HG02759 (cell line): ENCODE measurements at regions not wholly inside any gene's neighbourhood (a gene's known extent, or its start where the extent isn't known, plus 50 kb on each side); places are given as distances from the start of the nearest gene placed in this dataset.
"Not testable (repeated sequence)": the region's sequence is repeated elsewhere in the genome, so short reads cannot be mapped to it uniquely, and the experiment has no call there.

Source experiments
- ATAC-seq: cut with Tn5 transposase; IDR thresholded peaks from one replicate; pipeline ENCODE4 v1.9.1; 2021; ENCODE audit warnings: mild to moderate bottlenecking, moderate library complexity; ENCODE audit not compliant: unreplicated experiment

- no peak for ATAC-seq
These were observed 234.6 kb upstream of the FANCL start for GRCh38 chr2:58475756-58476155.

DNA sequence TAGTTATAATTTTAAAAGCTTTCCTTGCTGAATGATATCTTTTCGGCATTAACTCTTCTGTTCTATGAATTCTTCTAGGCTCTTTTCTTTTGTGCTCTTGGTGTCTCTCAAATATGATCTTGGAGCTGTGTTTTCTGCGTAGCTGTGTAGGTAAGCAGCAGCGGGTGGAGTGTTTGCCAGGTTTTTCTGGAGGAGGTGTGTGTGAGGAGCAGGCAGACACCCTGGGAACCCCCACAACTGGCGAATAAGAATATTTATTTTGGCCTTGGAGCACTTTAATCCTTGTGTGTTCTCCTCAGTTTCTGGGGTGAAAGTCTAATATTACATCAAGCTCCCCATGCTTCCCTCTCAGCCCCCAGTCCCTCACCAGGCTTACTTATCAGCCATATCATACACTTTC, 232.0 kb upstream of the FANCL start:
- ATAC-seq, result no peak

DNA sequence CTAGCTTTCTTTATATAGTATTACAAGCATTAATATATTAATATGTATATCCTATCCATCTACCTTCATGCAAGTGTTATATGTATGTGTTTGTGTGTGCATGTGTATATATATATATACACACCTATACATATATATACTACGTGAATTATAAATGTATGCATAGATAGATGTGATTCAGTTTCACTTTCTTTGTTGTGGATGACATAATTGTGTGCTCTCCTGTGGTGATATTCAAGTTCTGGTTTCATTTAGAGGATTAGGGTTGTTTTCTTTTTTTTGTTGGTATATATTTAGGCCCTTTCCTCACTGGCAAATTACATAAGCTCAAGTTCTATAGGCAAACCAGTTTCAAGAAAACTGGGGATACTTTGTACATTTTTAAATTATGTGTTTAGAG, 225.7 kb upstream of the FANCL start:
- no peak for ATAC-seq

GRCh38 chr2:58466021-58466420, 224.9 kb upstream of the FANCL start:
- not testable (repeated sequence) for ATAC-seq

DNA sequence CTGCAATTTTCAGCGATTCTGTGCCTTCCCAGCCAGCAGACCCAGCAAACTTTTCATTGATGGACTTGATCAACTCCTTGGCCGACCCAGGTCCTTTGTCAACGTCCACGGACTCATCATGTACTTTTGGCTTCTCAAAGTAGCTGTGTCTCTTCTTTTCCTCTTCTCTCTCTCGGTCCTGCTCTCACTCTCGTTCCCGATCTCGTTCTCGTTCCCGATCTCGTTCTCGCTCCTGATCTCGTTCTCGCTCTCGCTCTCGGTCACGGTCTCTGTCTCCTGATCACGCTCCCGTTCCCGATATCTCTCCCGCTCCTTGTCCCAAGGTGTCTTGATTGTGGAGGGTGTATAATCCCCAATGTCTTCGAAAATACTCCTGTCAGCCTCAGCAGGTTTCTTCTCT, 219.5 kb upstream of the FANCL start:
- no peak for ATAC-seq

DNA sequence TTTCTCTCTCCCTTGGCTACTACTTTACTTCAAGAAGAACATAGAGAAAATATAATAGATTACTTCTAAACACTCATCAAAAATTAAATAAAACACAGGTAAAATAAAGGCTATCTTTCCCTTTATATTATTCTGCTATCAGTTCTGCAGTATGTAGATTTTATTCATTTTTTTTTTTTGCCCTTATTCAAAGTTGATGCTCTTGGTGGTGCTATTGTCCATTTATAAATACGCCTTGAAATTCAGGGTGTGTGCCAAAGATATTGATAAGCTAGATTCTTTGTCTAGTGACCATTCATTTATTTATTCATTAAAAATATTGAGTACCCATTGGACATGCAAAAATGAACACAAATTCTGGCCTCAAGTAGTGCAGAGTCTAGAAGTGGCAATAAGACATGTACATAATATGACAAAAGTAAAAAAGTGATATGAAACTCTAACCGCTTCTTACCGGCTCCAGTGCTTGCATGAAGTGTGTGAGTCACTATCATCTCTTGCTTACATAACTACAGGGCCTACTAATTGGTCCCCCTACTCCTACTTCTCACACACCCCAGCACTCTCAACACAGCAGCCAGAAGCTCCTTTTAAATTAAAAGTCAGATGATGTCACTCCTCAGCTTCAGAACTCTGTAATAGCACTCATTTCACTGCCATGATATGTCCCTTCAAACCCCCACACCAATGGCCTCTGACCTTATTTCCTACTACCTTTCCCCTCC, 208.3 kb upstream of the FANCL start:
- peak; percentile 83 for ATAC-seq

DNA sequence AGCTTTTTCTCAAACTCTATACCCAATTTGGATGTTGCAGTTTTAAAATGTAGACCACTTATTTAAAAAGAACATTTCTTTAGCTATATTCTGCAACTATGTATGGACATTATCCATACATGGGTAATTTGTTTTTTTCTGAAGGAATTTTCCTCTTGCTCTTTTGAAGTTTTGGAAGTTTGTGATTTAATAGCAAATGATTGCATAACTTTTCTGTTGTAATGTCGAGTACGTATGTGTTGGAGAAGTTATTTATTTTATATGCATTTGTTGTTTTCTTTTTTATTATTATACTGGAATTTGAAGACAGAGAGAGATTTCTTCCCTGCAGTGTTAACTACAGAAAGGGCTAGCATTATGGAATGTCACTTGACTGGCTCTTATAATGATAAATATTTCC, 207.7 kb upstream of the FANCL start:
- ATAC-seq, result no peak

- ATAC-seq, result no peak
These were observed 207.0 kb upstream of the FANCL start for GRCh38 chr2:58448065-58448507.

DNA sequence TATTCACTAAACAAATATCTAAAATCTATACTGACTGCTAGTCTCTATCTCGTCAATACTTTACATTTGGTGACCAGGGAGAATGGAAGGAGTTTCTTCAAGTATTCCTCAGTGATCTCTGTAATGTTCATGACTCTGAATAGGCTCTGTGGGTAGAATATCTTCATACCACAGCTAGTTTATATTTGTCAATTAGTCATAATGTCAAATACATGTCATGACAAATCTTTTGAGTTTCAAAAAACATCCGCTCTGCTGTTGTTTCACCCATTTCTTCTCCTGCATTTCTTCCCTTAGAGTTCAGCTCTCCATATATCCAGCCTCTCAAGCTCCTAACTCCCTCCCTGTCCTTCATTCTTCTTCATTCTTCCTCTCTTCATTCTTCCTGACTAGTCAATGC, 206.5 kb upstream of the FANCL start:
- no peak for ATAC-seq

- ATAC-seq, result no peak
These were observed 200.5 kb upstream of the FANCL start for GRCh38 chr2:58441643-58442042.

DNA sequence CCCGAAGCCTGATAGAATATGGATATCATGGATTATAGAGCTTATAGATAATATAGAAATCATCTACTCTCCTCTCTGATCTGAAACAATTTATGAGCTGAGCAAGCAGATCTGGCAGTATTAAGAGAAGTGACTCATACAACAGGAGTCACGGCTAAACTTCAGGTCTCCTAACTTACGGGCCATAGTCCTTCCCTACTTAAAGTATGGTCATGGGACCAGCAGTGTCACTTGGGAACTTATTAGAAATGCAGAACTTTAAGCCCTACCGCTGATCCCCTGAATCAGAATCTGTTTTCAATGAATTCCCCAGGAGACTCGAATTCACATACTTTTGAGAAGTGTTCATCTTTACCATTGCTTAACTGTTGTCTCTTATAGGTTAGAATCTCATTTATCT, 195.7 kb upstream of the FANCL start:
- ATAC-seq, result no peak

- no peak for ATAC-seq
These were observed 194.1 kb upstream of the FANCL start for GRCh38 chr2:58435246-58435645.

DNA sequence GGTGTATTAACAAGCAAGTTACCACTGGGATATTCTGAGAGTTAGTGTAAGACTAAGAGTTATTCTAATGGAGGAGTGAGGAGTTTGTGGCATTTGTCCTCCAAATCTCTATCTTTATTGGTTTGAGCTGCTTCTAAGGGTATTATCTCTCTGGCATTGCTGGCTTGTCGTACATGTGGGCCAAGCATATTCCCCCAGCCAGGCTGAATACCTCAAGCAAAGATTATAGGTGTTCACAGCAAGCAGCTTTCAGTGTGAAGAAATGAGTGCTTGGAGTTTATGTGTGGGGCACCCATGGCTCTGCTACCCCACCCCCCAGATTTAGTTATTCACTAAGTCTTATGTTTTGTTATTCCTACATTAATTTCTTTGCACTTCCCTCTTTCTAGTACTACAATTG, 193.6 kb upstream of the FANCL start:
- no peak for ATAC-seq

- no peak for ATAC-seq
These were observed 191.5 kb upstream of the FANCL start for GRCh38 chr2:58432491-58433170.

DNA sequence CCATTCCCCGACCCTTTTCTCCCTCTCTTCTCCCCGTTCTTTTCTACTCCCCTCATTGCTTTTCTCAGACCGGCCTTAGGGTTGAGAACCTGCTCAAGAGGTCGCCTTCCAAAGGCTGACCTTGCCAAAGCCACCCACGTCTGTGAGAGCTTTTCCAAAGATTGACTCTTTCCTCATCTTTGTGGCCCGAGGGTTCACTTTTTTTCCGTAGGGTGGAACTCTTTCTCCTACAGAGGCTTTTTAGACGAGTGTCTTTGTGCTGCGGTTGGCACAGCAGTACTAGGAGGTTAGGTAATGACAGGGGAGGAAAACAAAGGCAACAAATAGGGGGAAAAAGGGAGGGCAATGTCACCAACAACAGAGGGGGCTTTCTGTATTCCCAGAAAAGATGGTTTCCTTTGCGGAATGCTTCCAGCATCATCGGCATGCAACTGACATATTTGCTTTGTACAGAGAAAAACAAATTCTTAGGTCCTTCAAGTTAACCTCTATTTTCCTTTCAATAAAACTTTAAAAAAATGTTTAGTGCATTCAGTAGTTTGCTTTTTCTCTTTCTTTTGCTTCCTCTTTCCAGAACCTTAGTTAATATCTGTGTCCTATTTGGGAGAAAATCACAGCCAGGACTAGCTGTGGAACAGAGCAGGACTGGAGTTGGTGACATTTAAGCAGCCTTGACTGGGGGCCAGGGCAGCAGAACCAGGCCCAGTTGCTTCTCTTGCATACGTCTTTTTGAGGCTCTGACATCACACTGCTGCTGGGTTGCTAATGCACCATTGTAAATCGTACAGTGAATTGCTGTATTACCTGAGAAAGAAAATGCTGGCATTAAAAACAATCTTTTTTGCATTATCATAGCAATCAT, 188.1 kb upstream of the FANCL start:
- no peak for ATAC-seq

DNA sequence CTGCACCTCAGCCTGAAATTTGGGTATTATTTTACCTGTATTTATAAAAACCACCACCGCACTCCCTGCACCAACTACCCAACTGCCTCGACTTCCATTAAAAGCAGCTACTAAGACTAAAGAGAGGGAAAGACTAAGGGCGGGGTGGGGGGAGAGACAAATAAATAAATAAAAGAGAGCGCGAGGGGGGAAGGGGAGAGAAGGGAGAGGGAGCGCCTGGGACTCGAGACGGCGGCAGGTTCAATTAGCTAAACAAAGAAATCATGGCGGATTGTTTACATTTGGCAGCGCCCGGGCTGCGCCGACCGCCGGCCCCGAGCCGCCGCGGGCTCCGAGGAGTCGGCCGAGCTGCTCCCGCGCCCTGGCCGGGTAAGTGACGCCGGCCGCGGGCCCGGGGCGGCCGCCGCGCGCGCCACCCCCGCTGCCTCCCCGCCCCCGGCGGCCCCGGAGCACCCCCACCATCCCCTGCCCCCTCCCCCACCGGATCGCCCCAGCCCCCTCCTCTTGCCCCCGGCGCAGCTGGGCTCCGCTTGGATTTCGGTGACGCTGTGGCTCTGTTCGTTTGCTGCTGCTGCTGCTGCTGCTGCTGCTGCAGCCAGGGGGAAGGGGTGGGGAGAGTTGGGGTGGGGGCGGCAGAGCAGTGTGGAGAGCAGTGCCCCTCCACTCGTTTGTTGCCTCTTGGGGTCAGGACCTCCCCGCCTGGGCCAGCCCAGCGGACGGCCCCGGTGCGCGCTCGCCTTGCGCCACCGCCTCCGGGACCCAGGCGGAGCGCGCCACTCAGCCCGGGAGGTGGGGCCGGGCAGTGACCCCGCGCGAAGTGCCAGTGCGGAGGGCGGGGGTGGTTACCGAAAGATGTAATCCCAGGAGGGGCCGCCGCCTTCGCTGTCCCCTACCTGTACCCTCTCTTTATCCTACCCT, 187.2 kb upstream of the FANCL start:
- peak; percentile 65 for ATAC-seq

GRCh38 chr2:58427572-58428095, 186.5 kb upstream of the FANCL start:
- peak; percentile 45 for ATAC-seq

DNA sequence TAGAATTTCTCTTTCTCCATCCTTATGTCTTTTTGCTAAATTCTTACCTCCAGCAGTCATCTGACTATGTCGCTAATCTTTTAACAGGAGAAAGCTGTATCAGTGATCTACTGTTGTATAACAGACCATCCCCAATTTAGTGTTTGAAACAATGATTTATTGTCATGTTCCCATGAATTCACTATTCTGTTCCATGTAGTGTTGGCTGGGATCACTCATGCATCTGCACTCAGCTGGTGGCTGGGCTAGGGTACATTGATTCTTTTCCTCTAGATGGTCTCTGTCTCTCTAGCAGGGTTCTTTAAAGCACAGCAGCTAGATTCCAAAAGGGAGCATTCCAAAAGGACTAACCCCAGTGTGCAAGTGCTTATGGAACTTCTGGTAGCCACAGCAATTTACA, 184.2 kb upstream of the FANCL start:
- ATAC-seq, result no peak

DNA sequence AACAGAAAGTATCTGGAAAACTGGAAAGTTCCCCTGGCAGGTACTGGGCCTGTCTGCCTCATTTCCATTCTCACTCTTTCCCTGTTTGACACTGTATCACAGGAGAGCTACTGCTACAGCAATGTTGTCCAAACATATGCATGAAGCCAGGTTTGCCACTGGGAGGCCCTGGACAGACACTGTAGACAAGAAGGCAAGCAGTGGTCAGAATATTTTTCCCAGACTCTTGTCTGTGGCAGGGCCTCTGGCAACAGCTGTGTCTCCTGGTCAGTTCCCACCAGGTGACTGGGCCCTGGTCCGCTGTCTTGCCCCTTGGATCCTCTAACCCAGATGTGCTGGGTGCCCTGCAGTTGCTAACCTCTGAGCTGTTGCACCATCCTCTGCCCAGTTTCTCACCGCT, 178.9 kb upstream of the FANCL start:
- no peak for ATAC-seq

GRCh38 chr2:58416696-58417095, 175.6 kb upstream of the FANCL start:
- no peak for ATAC-seq
